Transverse colon (tissue), 3 donors: ENCODE measurements at regions not wholly inside any gene's neighbourhood (a gene's known extent, or its start where the extent isn't known, plus 50 kb on each side); places are given as distances from the start of the nearest gene placed in this dataset.

Experiments
- CTCF ChIP-seq, 5 experiments: fragments of 200-600 bp in 3 of 5; fragments of 450-650 bp in 2 of 5; sonication (generic) in 3 of 5; IDR thresholded peaks; 1 replicate in 2 of 5; 2 replicates in 3 of 5; pipeline ENCODE4 v1.5.1; 2016 to 2017; ENCODE audit warnings: antibody characterized with exemption in 5 of 5, inconsistent platforms in 3 of 5, mild to moderate bottlenecking in 2 of 5, moderate library complexity in 1 of 5
- EP300 ChIP-seq: sonication (generic); formaldehyde crosslinking; IDR thresholded peaks from one replicate; pipeline ENCODE4 v1.6.1; 2017; ENCODE audit warnings: antibody characterized with exemption, low read depth
- POLR2A ChIP-seq: fragments of 450-650 bp; IDR thresholded peaks from one replicate; pipeline ENCODE4 v1.6.1; 2016; ENCODE audit warnings: antibody characterized with exemption, mild to moderate bottlenecking, moderate library complexity

- TF ChIP-seq CTCF (IDR thresholded peaks at IDR 0.05) (no peak), EP300 (no peak), POLR2A (no peak)
Observed at GRCh38 chr2:144322379-144322778, 197.5 kb downstream of the ZEB2 start.
